CD4-positive, alpha-beta T cell (primary cell): ENCODE measurements at regions not wholly inside any gene's neighbourhood (a gene's known extent, or its start where the extent isn't known, plus 50 kb on each side); places are given as distances from the start of the nearest gene placed in this dataset.

ENCODE experiments used
- ATAC-seq: fragments of 200-7000 bp; cut with Tn5 transposase; one replicate; pipeline ENCODE4 v1.10.0; 2022; ENCODE audit warnings: mild to moderate bottlenecking; ENCODE audit not compliant: poor library complexity
- CTCF ChIA-PET: fragments of 350-600 bp; sonication (Branson Sonifier 250); formaldehyde crosslinking; loops from one replicate; lab custom pipeline; 2021; ENCODE audit warnings: antibody characterized with exemption, inconsistent platforms; lab: Charles Lee
- POLR2A ChIA-PET: fragments of 350-600 bp; sonication (Branson Sonifier 250); formaldehyde crosslinking; loops from one replicate; lab custom pipeline; 2021; ENCODE audit warnings: antibody characterized with exemption, inconsistent platforms; lab: Charles Lee
- DNase-seq, 14 experiments: peaks; one replicate each; pipeline ENCODE4 v3.0.0-alpha.2; 2013 to 2020; ENCODE audit warnings: mixed read lengths in 2 of 14
- H3K27ac ChIP-seq, 2 donors: one replicate each; pipeline versions ENCODE4 v1.5.1 to v1.7.0; 2013; ENCODE audit warnings: low read length in 2 of 2, low read depth in 1 of 2, mild to moderate bottlenecking in 1 of 2
- H3K27me3 ChIP-seq, 2 experiments: 1 replicate in 1 of 2; 2 replicates in 1 of 2; pipeline versions ENCODE4 v1.6.1 to v1.7.0; 2013; ENCODE audit warnings: low read length in 2 of 2, control low read depth in 1 of 2, mild to moderate bottlenecking in 1 of 2, moderate library complexity in 1 of 2; ENCODE audit not compliant: insufficient read depth in 2 of 2, control insufficient read depth in 1 of 2
- H3K36me3 ChIP-seq: one replicate; pipeline ENCODE4 v1.6.1; 2013; ENCODE audit warnings: low read length, control low read depth; ENCODE audit not compliant: insufficient read depth
- H3K4me1 ChIP-seq: one replicate; pipeline ENCODE4 v1.6.1; 2013; ENCODE audit warnings: low read length, control low read depth; ENCODE audit not compliant: insufficient read depth
- H3K4me3 ChIP-seq: one replicate; pipeline ENCODE4 v1.5.1; 2013; ENCODE audit warnings: mild to moderate bottlenecking, low read length, moderate library complexity
- H3K9me3 ChIP-seq, 2 experiments: 1 replicate in 1 of 2; 2 replicates in 1 of 2; pipeline versions ENCODE4 v1.6.1 to v1.7.0; 2013; ENCODE audit warnings: low read length in 2 of 2, mild to moderate bottlenecking in 2 of 2, control low read depth in 1 of 2, moderate library complexity in 1 of 2; ENCODE audit not compliant: control insufficient read depth in 1 of 2, insufficient read depth in 1 of 2
- H3K27ac Mint-ChIP-seq: one replicate; pipeline ENCODE4 v1.8.0; 2020; ENCODE audit warnings: mixed read lengths
- H3K27me3 Mint-ChIP-seq: one replicate; pipeline ENCODE4 v1.8.0; 2021; ENCODE audit warnings: mixed read lengths
- H3K36me3 Mint-ChIP-seq: one replicate; pipeline ENCODE4 v1.8.0; 2021; ENCODE audit warnings: low read depth, mixed read lengths
- H3K4me1 Mint-ChIP-seq: one replicate; pipeline ENCODE4 v1.8.0; 2021; ENCODE audit warnings: low read depth, mixed read lengths
- H3K4me3 Mint-ChIP-seq: one replicate; pipeline ENCODE4 v1.8.0; 2020; ENCODE audit warnings: mild to moderate bottlenecking, mixed read lengths
- H3K9me3 Mint-ChIP-seq: one replicate; pipeline ENCODE4 v1.8.0; 2020; ENCODE audit warnings: mixed read lengths
- intact Hi-C, 2 experiments: fragments of 100-400 bp; cut with DNase I in 1 of 2; cut with micrococcal nuclease in 1 of 2; formaldehyde crosslinking; loops; one replicate each; pipeline versions ENCODE4 v1.15.1 to v1.9.0; 2023 to 2025; cut with DNase I, micrococcal nuclease
- TF ChIP-seq, protein P1 (sequence below): fragments of 200-600 bp; IDR thresholded peaks from one replicate; pipeline ENCODE4 v1.8.0; 2022; ENCODE audit warnings: antibody characterized with exemption, mild to moderate bottlenecking

DNA sequence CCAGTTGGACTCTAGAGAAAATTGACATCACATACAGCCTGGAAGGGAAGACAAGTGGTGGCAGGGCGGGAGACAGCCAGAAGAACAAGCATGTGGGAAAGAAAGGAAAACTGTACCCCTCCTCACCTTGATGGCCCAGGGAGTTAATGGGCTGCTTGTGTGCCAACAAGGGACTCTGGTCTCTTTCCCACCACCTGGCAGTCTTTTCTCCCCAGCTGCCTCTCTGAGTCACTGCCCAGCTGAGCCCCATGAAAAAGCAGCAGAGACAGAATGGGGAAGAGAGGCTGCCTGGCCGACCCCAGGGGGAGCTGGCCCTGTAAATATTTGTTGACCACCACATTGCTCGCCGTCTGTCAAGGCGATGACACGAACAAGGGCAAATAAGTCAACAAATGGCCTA is 359.4 kb downstream of the ENC1 start:
- H3K9me3 Mint-ChIP-seq, result no peaks in the 10 kb centered on the region
- no peaks in the 10 kb centered on the region for H3K4me1 ChIP-seq
- no peak overlapping the region for H3K4me3 Mint-ChIP-seq
- peaks cover 4% of the 10 kb centered on the region for H3K27me3 Mint-ChIP-seq
- H3K27ac Mint-ChIP-seq, result no peak overlapping the region
- H3K4me3 ChIP-seq, result no peak overlapping the region
- H3K9me3 ChIP-seq, result no peaks in the 10 kb centered on the region
- ATAC-seq, result no peak
- TF ChIP-seq, protein P1, sequence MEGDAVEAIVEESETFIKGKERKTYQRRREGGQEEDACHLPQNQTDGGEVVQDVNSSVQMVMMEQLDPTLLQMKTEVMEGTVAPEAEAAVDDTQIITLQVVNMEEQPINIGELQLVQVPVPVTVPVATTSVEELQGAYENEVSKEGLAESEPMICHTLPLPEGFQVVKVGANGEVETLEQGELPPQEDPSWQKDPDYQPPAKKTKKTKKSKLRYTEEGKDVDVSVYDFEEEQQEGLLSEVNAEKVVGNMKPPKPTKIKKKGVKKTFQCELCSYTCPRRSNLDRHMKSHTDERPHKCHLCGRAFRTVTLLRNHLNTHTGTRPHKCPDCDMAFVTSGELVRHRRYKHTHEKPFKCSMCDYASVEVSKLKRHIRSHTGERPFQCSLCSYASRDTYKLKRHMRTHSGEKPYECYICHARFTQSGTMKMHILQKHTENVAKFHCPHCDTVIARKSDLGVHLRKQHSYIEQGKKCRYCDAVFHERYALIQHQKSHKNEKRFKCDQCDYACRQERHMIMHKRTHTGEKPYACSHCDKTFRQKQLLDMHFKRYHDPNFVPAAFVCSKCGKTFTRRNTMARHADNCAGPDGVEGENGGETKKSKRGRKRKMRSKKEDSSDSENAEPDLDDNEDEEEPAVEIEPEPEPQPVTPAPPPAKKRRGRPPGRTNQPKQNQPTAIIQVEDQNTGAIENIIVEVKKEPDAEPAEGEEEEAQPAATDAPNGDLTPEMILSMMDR, result no peak
- H3K36me3 ChIP-seq, result no peaks in the 10 kb centered on the region
- peaks cover 0 to 4% of the 10 kb centered on the region in 2 experiments for H3K27me3 ChIP-seq
- CTCF ChIA-PET, result no interaction called here
- H3K36me3 Mint-ChIP-seq, result no peaks in the 10 kb centered on the region
- intact Hi-C loops, result no loop called here
- POLR2A ChIA-PET, result no interaction called here
- no peak for DNase-seq
- H3K27ac ChIP-seq, result no peak overlapping the region
- no peaks in the 10 kb centered on the region for H3K4me1 Mint-ChIP-seq

DNA sequence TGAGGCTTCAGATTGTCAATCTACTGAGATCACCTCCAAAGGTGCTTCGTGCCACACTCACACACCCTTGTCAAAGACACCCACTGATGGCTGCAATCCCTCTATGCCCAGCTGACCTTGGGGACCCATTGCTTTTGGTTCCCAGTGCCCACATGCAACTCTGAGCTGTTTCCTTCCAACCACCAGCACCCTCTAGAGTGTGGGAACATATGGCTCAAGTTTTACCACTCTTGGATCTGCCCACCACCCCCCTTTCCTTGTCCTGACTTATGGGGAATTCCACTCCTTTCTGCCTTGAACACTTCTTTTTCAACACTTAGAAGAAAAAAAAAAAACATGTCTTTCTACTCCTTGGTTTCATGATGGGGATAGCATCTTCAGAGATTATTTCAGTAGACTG is 360.2 kb downstream of the ENC1 start:
- H3K4me1 ChIP-seq, result no peaks in the 10 kb centered on the region
- TF ChIP-seq, protein P1, result no peak
- peaks cover 4% of the 10 kb centered on the region for H3K27me3 Mint-ChIP-seq
- no peaks in the 10 kb centered on the region for H3K4me1 Mint-ChIP-seq
- no peak overlapping the region for H3K27ac ChIP-seq
- no peak overlapping the region for H3K4me3 Mint-ChIP-seq
- H3K9me3 ChIP-seq, result no peaks in the 10 kb centered on the region
- H3K36me3 Mint-ChIP-seq, result no peaks in the 10 kb centered on the region
- ChIA-PET CTCF (no interaction called here), POLR2A (no interaction called here)
- DNase-seq (no peak), ATAC-seq (no peak)
- no peaks in the 10 kb centered on the region for H3K9me3 Mint-ChIP-seq
- H3K36me3 ChIP-seq, result no peaks in the 10 kb centered on the region
- intact Hi-C loops, result no loop called here
- peaks cover 0 to 4% of the 10 kb centered on the region in 2 experiments for H3K27me3 ChIP-seq
- H3K4me3 ChIP-seq, result no peak overlapping the region
- no peak overlapping the region for H3K27ac Mint-ChIP-seq

DNA sequence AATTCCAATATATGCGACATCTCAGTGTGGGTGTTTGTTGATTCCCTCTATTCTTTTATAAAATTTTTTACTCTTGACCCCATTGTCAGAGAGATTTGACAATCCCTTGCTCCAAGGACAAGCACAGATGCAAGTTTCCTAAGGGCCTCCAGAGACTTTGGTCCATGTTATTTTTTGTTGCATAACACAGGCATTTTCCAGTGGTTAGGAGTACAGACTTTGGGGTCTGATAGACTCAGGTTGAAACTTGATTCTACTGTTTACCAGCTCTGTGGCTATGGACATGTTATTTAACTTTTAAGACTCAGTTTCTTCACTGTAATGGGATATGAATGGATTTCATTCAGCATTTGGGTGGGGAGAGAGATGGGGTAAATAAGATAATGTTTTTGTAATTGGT is 361.3 kb downstream of the ENC1 start:
- DNase-seq (no peak), ATAC-seq (no peak)
- no peak overlapping the region for H3K4me3 Mint-ChIP-seq
- Histone ChIP-seq H3K27ac (no peak overlapping the region), H3K9me3 (no peaks in the 10 kb centered on the region), H3K36me3 (no peaks in the 10 kb centered on the region), H3K4me3 (no peak overlapping the region), H3K27me3 (peaks cover 0 to 4% of the 10 kb centered on the region in 2 experiments), H3K4me1 (no peaks in the 10 kb centered on the region)
- H3K4me1 Mint-ChIP-seq, result no peaks in the 10 kb centered on the region
- intact Hi-C loops, result no loop called here
- TF ChIP-seq, protein P1, result no peak
- H3K36me3 Mint-ChIP-seq, result no peaks in the 10 kb centered on the region
- H3K27ac Mint-ChIP-seq, result no peak overlapping the region
- POLR2A ChIA-PET, result interaction anchor here (0.6 kb wide), 1 partner anchor 288 kb away, joined by 3 read pairs; no protein-coding TSS in a partner anchor
- H3K9me3 Mint-ChIP-seq, result no peaks in the 10 kb centered on the region
- CTCF ChIA-PET, result no interaction called here
- H3K27me3 Mint-ChIP-seq, result no peaks in the 10 kb centered on the region
